GM10248 (cell line): ENCODE measurements at regions not wholly inside any gene's neighbourhood (a gene's known extent, or its start where the extent isn't known, plus 50 kb on each side); places are given as distances from the start of the nearest gene placed in this dataset.
"Not testable (repeated sequence)": the region's sequence is repeated elsewhere in the genome, so short reads cannot be mapped to it uniquely, and the experiment has no call there.

ENCODE experiments used
- CTCF ChIA-PET: fragments of 300-600 bp; sonication (Branson Sonifier 250); formaldehyde crosslinking; extraction: SDS; loops from one replicate; lab custom pipeline; 2021; ENCODE audit warnings: antibody characterized with exemption; lab: Yijun Ruan, JAX
- POLR2A ChIA-PET: fragments of 350-650 bp; sonication (Branson Sonifier 250); formaldehyde crosslinking; extraction: SDS; loops from one replicate; lab custom pipeline; 2020; ENCODE audit warnings: antibody characterized with exemption; lab: Yijun Ruan, JAX
- DNase-seq: peaks from one replicate; pipeline ENCODE4 v3.0.0; 2012; ENCODE audit errors: extremely low spot score
- CTCF ChIP-seq: IDR thresholded peaks from 2 replicates; pipeline ENCODE4 v1.5.1; 2012; ENCODE audit warnings: mild to moderate bottlenecking, low read depth; ENCODE audit errors: extremely low read depth, missing control alignments, control extremely low read depth

- POLR2A ChIA-PET, DNase-seq, CTCF ChIA-PET: not testable (repeated sequence)
Measured at GRCh38 chr1:86633306-86633838, 71.0 kb upstream of the SH3GLB1 start.

- ChIA-PET POLR2A (no interaction called here), CTCF (no interaction called here)
- TF ChIP-seq CTCF = no peak
- DNase-seq = no peak
Measured at GRCh38 chr1:86633921-86634320, 70.5 kb upstream of the SH3GLB1 start.

- POLR2A ChIA-PET = no interaction called here
- TF ChIP-seq CTCF = no peak
Measured at GRCh38 chr1:86636898-86637297, 67.5 kb upstream of the SH3GLB1 start.

GRCh38 chr1:86640161-86640670, 64.2 kb upstream of the SH3GLB1 start:
- no peak for DNase-seq
- no peak for TF ChIP-seq CTCF
- CTCF ChIA-PET = no interaction called here
- POLR2A ChIA-PET = no interaction called here

More at GRCh38 chr1:86636898-86637297, 67.5 kb upstream of the SH3GLB1 start:
- CTCF ChIA-PET = no interaction called here
- no peak for DNase-seq

GRCh38 chr1:86641318-86641717, 63.1 kb upstream of the SH3GLB1 start:
- POLR2A ChIA-PET = no interaction called here
- TF ChIP-seq CTCF = no peak
- CTCF ChIA-PET = interaction anchor here (1.6 kb wide), 1 partner anchor 19 kb away, joined by 4 read pairs; no protein-coding TSS in a partner anchor
- no peak for DNase-seq

GRCh38 chr1:86644655-86645054, 59.7 kb upstream of the SH3GLB1 start:
- DNase-seq, CTCF ChIA-PET, POLR2A ChIA-PET: not testable (repeated sequence)

GRCh38 chr1:86645851-86646250, 58.5 kb upstream of the SH3GLB1 start:
- CTCF ChIA-PET = no interaction called here
- POLR2A ChIA-PET = no interaction called here
- no peak for DNase-seq
- no peak for TF ChIP-seq CTCF

- no peak for TF ChIP-seq CTCF
- ChIA-PET CTCF (no interaction called here), POLR2A (no interaction called here)
- no peak for DNase-seq
Measured at GRCh38 chr1:86646256-86646655, 58.1 kb upstream of the SH3GLB1 start.
